ENCODE measurements at regions not wholly inside any gene's neighbourhood (a gene's known extent, or its start where the extent isn't known, plus 50 kb on each side); places are given as distances from the start of the nearest gene placed in this dataset.

DNA sequence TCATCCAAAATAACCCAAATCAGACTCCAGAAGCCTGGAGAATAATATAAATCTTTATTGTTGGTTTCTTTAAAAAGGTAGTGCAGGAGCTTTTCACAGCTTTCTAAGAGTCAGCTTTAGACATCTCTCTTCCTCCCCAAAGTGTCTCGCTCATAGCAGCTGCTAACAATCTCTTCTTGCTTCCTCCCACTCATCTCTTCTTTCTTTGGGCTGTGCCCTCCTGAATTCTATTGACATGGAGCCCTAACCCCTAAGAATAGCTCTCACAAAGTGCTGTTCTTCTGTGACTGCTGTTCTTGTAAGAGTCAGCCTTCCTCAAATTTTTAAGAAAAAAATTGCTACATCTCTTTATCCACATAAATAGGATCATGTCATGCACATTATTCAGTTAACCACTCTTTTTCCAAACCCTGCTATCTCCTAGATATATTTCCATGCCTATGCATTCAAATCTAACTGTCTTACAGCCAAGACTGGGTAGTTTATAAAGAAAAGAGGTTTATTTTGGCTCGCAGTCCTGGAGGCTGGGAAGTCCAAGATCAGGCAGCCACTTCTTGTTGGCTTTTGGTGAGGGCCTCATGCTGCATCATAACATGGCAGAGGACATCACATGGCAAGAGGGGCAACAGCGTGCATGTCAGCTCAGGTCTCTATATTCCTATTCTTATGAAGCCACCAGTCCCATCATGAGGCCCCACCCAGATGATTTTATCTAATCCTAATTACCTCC lies 301.0 kb upstream of the POU3F1 start:
- Histone ChIP-seq H3F3A (ENCODE audit: insufficient read depth, low read depth) (no peaks in the 10 kb centered on the region), H3K4me1 (replicated peaks; ENCODE audit: insufficient read depth) (no peaks in the 10 kb centered on the region), H2AFZ (no peak overlapping the region), H3K79me2 (ENCODE audit: low read depth) (no peaks in the 10 kb centered on the region), H3K4me2 (no peak overlapping the region), H3K4me3 (no peak overlapping the region), H4K20me1 (ENCODE audit: insufficient read depth) (no peaks in the 10 kb centered on the region), H3K27ac (no peak overlapping the region), H3K36me3 (ENCODE audit: low read depth) (no peaks in the 10 kb centered on the region), H3K27me3 (ENCODE audit: insufficient read depth, low read depth) (peaks cover 18% of the 10 kb centered on the region; the same call in 1 of the 2 replicates), H3K9me3 (ENCODE audit: insufficient read depth, low read depth) (no peaks in the 10 kb centered on the region), H3K9me2 (ENCODE audit: insufficient read depth) (no peaks in the 10 kb centered on the region)
- TF ChIP-seq CTCF (conservative IDR thresholded peaks at IDR 0.05): no peak
- no peak for TF ChIP-seq EZH2 (IDR thresholded peaks at IDR 0.05; ENCODE audit: low read depth)
- intact Hi-C loops (cut with micrococcal nuclease; ENCODE audit: unreplicated experiment): no loop called here
- ChIA-PET CTCF (no interaction called here), POLR2A (ENCODE audit: unreplicated experiment) (no interaction called here)
- no peak for DNase-seq
- BruUV-seq (replicated peaks): no TSS peak

DNA sequence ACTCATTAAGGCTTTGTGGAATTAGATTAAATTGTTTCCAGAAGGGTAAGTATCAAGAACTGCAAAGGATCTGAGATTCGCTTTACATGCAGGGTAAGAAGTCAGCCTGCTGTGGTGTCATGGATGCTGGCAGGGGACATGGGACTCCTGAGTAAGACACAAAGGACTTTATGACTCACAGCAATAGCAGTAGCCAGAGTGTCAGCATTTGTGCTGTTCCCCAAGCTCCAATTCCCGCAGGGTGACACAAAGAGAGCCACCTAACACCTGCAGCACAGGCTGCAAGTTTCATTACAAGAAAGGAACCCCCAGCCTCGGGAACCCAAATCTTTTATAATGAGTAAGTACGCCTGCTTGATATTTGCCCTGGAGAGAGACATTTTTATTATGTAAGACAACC lies 298.1 kb upstream of the POU3F1 start:
- DNase-seq: no peak
- no peaks in the 10 kb centered on the region for H3K4me1 ChIP-seq (replicated peaks; ENCODE audit: insufficient read depth)
- peaks cover 22% of the 10 kb centered on the region; the same call in 1 of the 2 replicates for H3K27me3 ChIP-seq (ENCODE audit: insufficient read depth, low read depth)
- CTCF ChIA-PET: no interaction called here
- no peaks in the 10 kb centered on the region for H3F3A ChIP-seq (ENCODE audit: insufficient read depth, low read depth)
- intact Hi-C loops (cut with micrococcal nuclease; ENCODE audit: unreplicated experiment): no loop called here
- no peak overlapping the region for H3K4me2 ChIP-seq
- no peak overlapping the region for H3K4me3 ChIP-seq
- TF ChIP-seq EZH2 (IDR thresholded peaks at IDR 0.05; ENCODE audit: low read depth) (no peak), CTCF (conservative IDR thresholded peaks at IDR 0.05) (no peak)
- H4K20me1 ChIP-seq (ENCODE audit: insufficient read depth): no peaks in the 10 kb centered on the region
- no peaks in the 10 kb centered on the region for H3K9me2 ChIP-seq (ENCODE audit: insufficient read depth)
- no peaks in the 10 kb centered on the region for H3K36me3 ChIP-seq (ENCODE audit: low read depth)
- POLR2A ChIA-PET (ENCODE audit: unreplicated experiment): no interaction called here
- no peaks in the 10 kb centered on the region for H3K9me3 ChIP-seq (ENCODE audit: insufficient read depth, low read depth)
- BruUV-seq (replicated peaks): no TSS peak
- no peaks in the 10 kb centered on the region for H3K79me2 ChIP-seq (ENCODE audit: low read depth)
- H2AFZ ChIP-seq: no peak overlapping the region
- H3K27ac ChIP-seq: no peak overlapping the region

DNA sequence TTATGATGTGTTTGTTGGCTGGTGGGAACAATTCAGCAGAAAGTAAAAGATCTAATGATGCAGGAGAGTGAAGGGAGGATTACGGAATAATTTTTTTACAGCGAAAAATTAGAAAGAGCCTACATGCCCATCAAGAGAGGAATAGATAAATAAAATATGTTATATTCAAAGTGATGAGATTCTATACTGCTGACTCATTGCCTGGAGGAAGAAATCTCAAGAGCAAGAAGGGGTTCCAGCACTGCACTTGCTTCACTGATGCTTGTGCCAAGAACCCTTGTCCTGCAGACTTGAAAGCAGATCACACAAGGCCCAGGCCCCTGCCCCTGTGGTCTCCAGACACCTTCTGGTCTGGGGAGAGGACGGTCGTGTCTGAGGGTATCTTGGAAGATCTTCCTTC lies 295.1 kb upstream of the POU3F1 start:
- TF ChIP-seq CTCF (conservative IDR thresholded peaks at IDR 0.05): no peak
- no peak for TF ChIP-seq EZH2 (IDR thresholded peaks at IDR 0.05; ENCODE audit: low read depth)
- BruUV-seq (replicated peaks): no TSS peak

More for the DNA sequence above, 295.1 kb upstream of the POU3F1 start:
- Histone ChIP-seq H3K27ac (no peak overlapping the region), H3K4me2 (no peak overlapping the region), H3K9me3 (ENCODE audit: insufficient read depth, low read depth) (no peaks in the 10 kb centered on the region), H3K9me2 (ENCODE audit: insufficient read depth) (no peaks in the 10 kb centered on the region), H3K27me3 (ENCODE audit: insufficient read depth, low read depth) (peaks cover 44% of the 10 kb centered on the region), H3K4me1 (replicated peaks; ENCODE audit: insufficient read depth) (no peaks in the 10 kb centered on the region), H3K79me2 (ENCODE audit: low read depth) (no peaks in the 10 kb centered on the region), H3K36me3 (ENCODE audit: low read depth) (no peaks in the 10 kb centered on the region), H2AFZ (no peak overlapping the region), H3K4me3 (no peak overlapping the region), H3F3A (ENCODE audit: insufficient read depth, low read depth) (no peaks in the 10 kb centered on the region), H4K20me1 (ENCODE audit: insufficient read depth) (no peaks in the 10 kb centered on the region)
- ChIA-PET CTCF (no interaction called here), POLR2A (ENCODE audit: unreplicated experiment) (no interaction called here)
- intact Hi-C loops (cut with micrococcal nuclease; ENCODE audit: unreplicated experiment): no loop called here
- no peak for DNase-seq

Data from PC-9 (cell line).